HepG2 (cell line): ENCODE measurements at regions not wholly inside any gene's neighbourhood (a gene's known extent, or its start where the extent isn't known, plus 50 kb on each side); places are given as distances from the start of the nearest gene placed in this dataset.

Experiments
- ATAC-seq: fragments of 200-7000 bp; cut with Tn5 transposase; 3 replicates; pipeline ENCODE4 v1.9.1; 2020; ENCODE audit warnings: mild to moderate bottlenecking, moderate library complexity
- BruUV-seq: library from RNA; stranded (reverse); fragments of 400-500 nt; replicated peaks from 2 replicates; lab custom pipeline; 2021; lab: Mats Ljungman, UMichigan
- CTCF ChIA-PET: fragments of 300-600 bp; formaldehyde crosslinking; extraction: SDS; loops from one replicate; lab custom pipeline; 2021; ENCODE audit warnings: low total read pairs, inconsistent platforms, low intra/inter-chr PET ratio; lab: Yijun Ruan, JAX
- POLR2A ChIA-PET: fragments of 350-600 bp; sonication (Branson Sonifier 250); formaldehyde crosslinking; loops from one replicate; lab custom pipeline; 2020; ENCODE audit warnings: antibody characterized with exemption, inconsistent platforms; lab: Yijun Ruan, JAX
- DNase-seq: peaks from one replicate; pipeline ENCODE4 v3.0.0-alpha.2; 2015; ENCODE audit warnings: low spot score
- FAIRE-seq: peaks from 3 replicates; lab custom pipeline; 2011; peaks lifted over from hg19 to GRCh38; lab: Jason Lieb, UNC
- H2AFZ ChIP-seq: one replicate; pipeline ENCODE4 v1.6.1; 2011; ENCODE audit warnings: low read length, inconsistent platforms
- H3K27ac ChIP-seq: fragments of 300-600 bp; 3 replicates; pipeline ENCODE4 v1.8.0; 2011; ENCODE audit warnings: mixed run types, mild to moderate bottlenecking, mixed read lengths, low read length, inconsistent platforms; ENCODE audit not compliant: insufficient read depth; ENCODE audit errors: extremely low read length
- H3K27me3 ChIP-seq, 2 experiments: fragments of 200-600 bp in 1 of 2; 2 replicates in 1 of 2; 3 replicates in 1 of 2; pipeline versions ENCODE4 v1.6.0 to v1.8.0; 2011; ENCODE audit warnings: low read length in 2 of 2, mild to moderate bottlenecking in 2 of 2, moderate library complexity in 2 of 2, inconsistent platforms in 1 of 2; ENCODE audit not compliant: insufficient read depth in 2 of 2, control insufficient read depth in 1 of 2
- H3K36me3 ChIP-seq, 2 experiments: fragments of 200-600 bp in 1 of 2; replicated peaks in 1 of 2; 2 replicates in 1 of 2; 3 replicates in 1 of 2; pipeline versions ENCODE4 v1.5.1 to v1.8.0; 2011; ENCODE audit warnings: low read length in 2 of 2, inconsistent platforms in 1 of 2; ENCODE audit not compliant: insufficient read depth in 2 of 2, control insufficient read depth in 1 of 2
- H3K4me1 ChIP-seq: 2 replicates; pipeline ENCODE4 v1.5.1; 2012; ENCODE audit warnings: low read length, inconsistent platforms; ENCODE audit not compliant: insufficient read depth
- H3K4me2 ChIP-seq: 2 replicates; pipeline ENCODE4 v1.6.0; 2011; ENCODE audit warnings: low read depth, low read length, inconsistent platforms
- H3K4me3 ChIP-seq, 3 experiments: fragments of 200-600 bp in 1 of 3; sonication (generic), shearing (Covaris generic) in 1 of 3; replicated peaks in 1 of 3; 2 replicates each; pipeline ENCODE4 v1.5.1; 2011 to 2016; ENCODE audit warnings: low read length in 3 of 3, inconsistent platforms in 2 of 3, low read depth in 2 of 3, mild to moderate bottlenecking in 2 of 3, control low read depth in 1 of 3, mixed read lengths in 1 of 3; ENCODE audit not compliant: insufficient read depth in 1 of 3
- H3K79me2 ChIP-seq: one replicate; pipeline ENCODE4 v1.6.1; 2011; ENCODE audit warnings: low read length, inconsistent platforms; ENCODE audit not compliant: insufficient read depth
- H3K9ac ChIP-seq: 2 replicates; pipeline ENCODE4 v1.6.0; 2011; ENCODE audit warnings: mild to moderate bottlenecking, low read depth, low read length, inconsistent platforms; ENCODE audit not compliant: insufficient read depth
- H3K9me3 ChIP-seq: 2 replicates; pipeline ENCODE4 v1.5.1; 2012; ENCODE audit warnings: mild to moderate bottlenecking, low read length
- H4K20me1 ChIP-seq: 2 replicates; pipeline ENCODE4 v1.6.0; 2011; ENCODE audit warnings: inconsistent platforms, mild to moderate bottlenecking, low read length, moderate library complexity; ENCODE audit not compliant: insufficient read depth
- ZBTB40 ChIP-seq, 2 experiments: fragments of 450-650 bp in 1 of 2; sonication (generic) in 1 of 2; formaldehyde crosslinking in 1 of 2; IDR thresholded peaks; 2 replicates each; pipeline versions ENCODE4 v1.6.1 to v1.8.0; 2016 to 2022; ENCODE audit warnings: antibody characterized with exemption in 1 of 2, mild to moderate bottlenecking in 1 of 2, missing genetic modification reagents in 1 of 2
- whole genome bisulfite sequencing: methylation state at CpG from one replicate; pipeline ENCODE4 v1.1.6; 2017; ENCODE audit warnings: low lambda C conversion rate; 5-methylcytosine and 5-hydroxymethylcytosine counted together
- in situ Hi-C: cut with HindIII; loops from 2 replicates; pipeline ENCODE4 v1.10.0; 2017; ENCODE audit warnings: low pct_unique_long_range_greater_than_20kb; ENCODE audit not compliant: extremely low pct_ligation_motif_present
- intact Hi-C: fragments of 100-400 bp; cut with micrococcal nuclease; formaldehyde crosslinking; loops from one replicate; pipeline ENCODE4 v1.10.0; 2022; ENCODE audit not compliant: unreplicated experiment
- TF ChIP-seq, protein P1 (sequence below): sonication (generic); formaldehyde crosslinking; IDR thresholded peaks from 2 replicates; pipeline ENCODE4 v1.5.0; 2020; ENCODE audit warnings: mild to moderate bottlenecking, missing genetic modification reagents, moderate library complexity

DNA sequence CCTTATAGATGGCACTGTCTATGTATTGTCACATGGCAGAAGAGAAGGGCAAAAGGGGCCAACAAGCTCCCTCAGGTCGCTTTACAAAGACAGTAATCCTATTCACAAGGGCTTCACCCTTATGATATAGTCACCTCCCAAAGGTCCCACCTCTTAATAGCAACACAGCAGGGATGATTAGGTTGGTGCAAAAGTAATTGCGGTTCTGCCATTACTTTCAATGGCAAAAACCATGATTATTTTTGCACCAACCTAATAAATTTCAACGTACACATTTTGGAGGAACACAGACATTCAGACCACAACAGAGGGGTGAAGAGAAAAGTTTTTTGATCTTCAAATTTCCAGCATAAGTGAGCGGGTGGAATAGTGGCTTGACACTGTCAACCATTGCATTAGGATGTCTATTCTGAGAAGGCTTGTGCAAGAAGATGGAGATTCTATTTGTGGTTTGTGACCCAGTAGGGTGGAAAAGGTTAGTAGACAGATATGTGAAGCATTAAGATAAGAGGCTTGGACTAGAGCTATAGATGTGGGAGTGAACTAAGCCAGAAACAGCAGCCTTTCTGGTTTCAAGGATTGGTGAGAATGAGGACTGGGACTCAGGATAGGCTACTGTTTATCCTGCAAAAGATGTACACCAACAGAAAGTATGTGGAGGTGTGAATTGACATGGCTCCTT lies 75.5 kb upstream of the CPSF6 start:
- ATAC-seq (no peak), DNase-seq (no peak), FAIRE-seq (no peak)
- intact Hi-C loops (no loop called here), in situ Hi-C loops (no loop called here)
- peaks cover 0 to 11% of the 10 kb centered on the region in 2 experiments; a peak in 2 of 5 replicates for H3K27me3 ChIP-seq
- H3K9me3 ChIP-seq: no peaks in the 10 kb centered on the region
- H3K9ac ChIP-seq: no peak overlapping the region
- ChIA-PET POLR2A (no interaction called here), CTCF (no interaction called here)
- H3K36me3 ChIP-seq: no peaks in the 10 kb centered on the region
- TF ChIP-seq, protein P1, sequence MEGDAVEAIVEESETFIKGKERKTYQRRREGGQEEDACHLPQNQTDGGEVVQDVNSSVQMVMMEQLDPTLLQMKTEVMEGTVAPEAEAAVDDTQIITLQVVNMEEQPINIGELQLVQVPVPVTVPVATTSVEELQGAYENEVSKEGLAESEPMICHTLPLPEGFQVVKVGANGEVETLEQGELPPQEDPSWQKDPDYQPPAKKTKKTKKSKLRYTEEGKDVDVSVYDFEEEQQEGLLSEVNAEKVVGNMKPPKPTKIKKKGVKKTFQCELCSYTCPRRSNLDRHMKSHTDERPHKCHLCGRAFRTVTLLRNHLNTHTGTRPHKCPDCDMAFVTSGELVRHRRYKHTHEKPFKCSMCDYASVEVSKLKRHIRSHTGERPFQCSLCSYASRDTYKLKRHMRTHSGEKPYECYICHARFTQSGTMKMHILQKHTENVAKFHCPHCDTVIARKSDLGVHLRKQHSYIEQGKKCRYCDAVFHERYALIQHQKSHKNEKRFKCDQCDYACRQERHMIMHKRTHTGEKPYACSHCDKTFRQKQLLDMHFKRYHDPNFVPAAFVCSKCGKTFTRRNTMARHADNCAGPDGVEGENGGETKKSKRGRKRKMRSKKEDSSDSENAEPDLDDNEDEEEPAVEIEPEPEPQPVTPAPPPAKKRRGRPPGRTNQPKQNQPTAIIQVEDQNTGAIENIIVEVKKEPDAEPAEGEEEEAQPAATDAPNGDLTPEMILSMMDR: no peak
- TF ChIP-seq ZBTB40 (IDR thresholded peaks at IDR 0.05): peak; percentile 83
- no peak for TF ChIP-seq ZBTB40 (CRISPR knock-in tag; IDR thresholded peaks at IDR 0.05)
- H4K20me1 ChIP-seq: no peaks in the 10 kb centered on the region
- no TSS peak for BruUV-seq
- 13% methylated on average over 4 of the region's 4 CpGs for WGBS
- no peak overlapping the region for H3K4me3 ChIP-seq
- H3K4me2 ChIP-seq: no peak overlapping the region
- H2AFZ ChIP-seq: no peak overlapping the region
- no peaks in the 10 kb centered on the region for H3K79me2 ChIP-seq
- H3K27ac ChIP-seq: no peak overlapping the region
- H3K4me1 ChIP-seq: no peaks in the 10 kb centered on the region
